GM19328 (cell line): ENCODE measurements at regions not wholly inside any gene's neighbourhood (a gene's known extent, or its start where the extent isn't known, plus 50 kb on each side); places are given as distances from the start of the nearest gene placed in this dataset.

Experiments
- ATAC-seq: cut with Tn5 transposase; IDR thresholded peaks from one replicate; pipeline ENCODE4 v1.9.1; 2021; ENCODE audit warnings: mild to moderate bottlenecking, moderate library complexity; ENCODE audit not compliant: unreplicated experiment

DNA sequence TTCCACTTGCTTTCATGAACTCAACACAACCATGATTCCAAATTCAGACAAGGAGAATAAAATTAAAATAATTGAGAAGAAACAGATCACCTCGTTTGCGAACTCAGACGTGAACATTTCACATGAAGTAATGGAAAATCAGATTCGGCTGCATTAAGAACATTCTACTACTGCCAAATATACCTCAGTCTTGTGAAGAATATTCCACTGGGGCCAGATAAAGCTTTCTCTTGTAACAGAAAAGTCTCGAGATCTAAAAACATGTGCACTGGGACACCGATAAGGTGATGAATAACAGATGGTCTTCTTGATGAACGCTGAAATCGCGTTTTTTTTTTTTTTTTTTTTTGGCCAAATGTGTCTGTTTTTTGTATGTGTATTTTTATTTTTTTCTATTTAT lies 761.1 kb downstream of the BRD1 start:
- no peak for ATAC-seq

DNA sequence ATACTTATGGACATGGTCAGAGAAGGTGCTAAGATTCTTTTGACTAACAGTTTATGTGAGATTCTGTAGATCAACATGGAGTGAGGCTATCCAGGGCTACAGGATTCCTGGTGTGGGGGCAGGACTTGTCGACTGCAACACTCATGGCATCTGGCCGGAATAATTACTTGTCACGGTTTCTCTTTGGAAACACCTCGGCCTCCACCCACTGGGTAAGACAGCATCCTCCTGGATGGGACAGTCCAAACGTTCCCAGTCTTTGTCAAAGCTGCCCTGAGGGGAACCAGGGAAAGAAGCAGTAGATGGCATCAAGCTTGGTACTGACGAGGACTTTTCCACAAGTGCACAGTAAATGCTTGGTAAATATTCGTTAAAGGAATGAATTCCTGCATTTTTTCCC lies 762.8 kb downstream of the BRD1 start:
- ATAC-seq = no peak

DNA sequence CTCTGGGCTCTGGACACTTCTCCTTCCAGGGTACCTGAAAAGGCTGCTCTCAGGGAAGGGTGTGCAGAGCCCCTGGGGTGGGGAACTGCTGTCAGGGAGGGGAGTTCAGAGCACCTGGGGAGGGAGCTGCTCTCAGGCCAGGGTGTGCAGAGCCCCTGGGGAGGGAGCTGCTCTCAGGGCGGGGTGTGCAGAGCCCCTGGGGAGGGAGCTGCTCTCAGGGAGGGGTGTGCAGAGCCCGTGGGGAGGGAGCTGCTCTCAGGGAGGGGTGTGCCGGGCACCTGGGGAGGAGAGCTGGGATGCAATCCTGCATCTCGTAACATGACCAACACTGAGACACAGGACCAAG lies 764.2 kb downstream of the BRD1 start:
- no peak for ATAC-seq

DNA sequence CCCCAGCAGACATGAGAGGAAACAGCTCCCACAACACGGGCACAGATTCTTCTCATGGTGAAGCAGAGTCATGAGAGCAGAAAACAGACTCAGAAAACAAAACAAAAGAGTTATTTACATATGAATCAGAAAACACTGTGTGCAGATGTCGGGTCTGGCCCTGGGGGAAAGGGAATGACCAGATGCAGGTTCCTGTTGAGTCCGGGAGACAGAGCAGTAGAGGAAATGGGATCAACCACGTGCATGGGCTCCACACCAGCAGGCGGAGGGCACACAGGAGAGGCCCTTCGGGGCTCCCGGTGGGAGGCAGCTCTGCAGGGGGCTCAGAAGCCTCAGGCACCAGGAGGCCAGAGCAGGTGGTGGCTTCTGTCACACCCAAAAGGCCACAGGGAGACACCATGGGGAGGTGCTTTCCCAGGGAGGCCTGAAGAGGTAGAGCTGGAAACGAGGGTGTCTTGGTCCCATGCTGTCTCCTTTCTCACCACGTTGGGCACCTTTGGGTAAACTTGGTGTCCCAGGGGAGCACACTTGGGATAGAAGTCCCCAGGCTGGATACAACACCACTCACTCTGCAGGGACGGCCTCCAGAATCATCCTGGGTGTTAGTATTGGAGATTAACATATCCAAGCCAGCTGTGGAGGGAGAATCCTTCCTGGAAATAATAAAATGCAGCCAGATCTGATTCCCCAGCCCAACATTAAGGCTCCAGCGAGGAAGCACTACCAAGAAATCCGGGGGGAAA lies 764.7 kb downstream of the BRD1 start:
- no peak for ATAC-seq

DNA sequence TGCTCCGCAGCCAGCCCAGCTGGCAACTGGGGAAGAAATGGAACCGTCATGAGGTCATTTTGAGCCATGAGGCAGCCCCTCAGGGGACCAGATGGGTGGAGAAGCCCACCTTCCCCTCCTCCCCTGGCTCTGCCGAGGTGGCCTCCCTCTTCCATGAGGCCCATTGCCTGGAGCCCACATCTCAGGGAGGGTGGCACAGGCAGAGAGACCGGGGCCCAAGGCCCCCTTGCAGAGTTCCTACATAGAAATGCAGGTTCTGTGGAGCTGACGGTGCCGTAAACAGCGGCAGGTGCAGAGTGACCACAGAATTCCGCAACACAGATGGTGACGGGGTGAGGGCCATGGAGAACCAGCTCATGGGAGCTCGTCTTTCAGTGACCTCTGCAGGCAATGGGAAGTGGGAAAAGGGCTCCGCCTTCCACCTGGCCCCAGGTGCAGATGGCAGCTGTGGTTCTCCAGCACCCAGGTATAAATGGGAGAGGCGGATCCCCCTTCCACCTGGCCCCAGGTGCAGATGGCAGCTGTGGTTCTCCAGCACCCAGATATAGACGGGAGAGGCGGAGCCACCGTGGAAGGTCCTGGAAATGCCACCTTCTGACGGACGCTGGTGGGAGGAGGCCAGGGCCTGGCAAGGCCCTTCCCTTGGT lies 765.4 kb downstream of the BRD1 start:
- no peak for ATAC-seq

DNA sequence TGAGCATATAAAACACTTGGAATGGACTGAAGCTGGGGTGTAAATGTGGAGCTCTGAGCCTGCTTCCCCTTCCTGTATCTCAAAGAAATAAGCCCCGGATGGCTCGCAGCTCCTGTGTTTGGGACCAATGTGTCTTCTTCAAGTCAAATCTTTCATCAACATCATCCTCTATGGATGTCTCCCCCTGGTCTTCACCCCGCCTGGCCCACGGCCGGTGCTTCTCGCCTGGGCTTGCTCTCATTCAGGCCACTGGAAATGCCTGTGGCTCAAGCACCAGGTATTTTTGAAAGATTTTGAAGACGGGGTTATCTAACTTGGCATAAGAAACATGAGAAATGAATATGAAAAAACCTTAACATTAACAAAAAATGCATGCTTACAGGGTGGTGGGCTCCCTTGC lies 769.8 kb downstream of the BRD1 start:
- ATAC-seq = no peak

DNA sequence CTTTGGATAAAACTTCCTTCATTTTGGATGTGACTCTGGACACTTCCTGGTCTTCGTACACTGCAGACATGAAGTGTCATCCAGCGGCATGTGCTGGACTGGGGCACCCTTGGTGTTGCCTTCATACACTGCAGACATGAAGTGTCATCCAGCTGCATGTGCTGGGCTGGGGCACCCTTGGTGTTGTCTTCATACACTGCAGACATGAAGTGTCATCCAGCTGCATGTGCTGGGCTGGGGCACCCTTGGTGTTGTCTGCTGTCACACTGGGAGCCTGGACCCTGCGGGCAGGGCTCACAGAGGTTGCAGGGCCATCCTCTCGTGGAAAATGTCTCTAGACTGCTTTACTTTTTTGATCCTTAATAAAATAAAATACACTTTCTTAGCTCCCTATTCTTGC lies 771.4 kb downstream of the BRD1 start:
- ATAC-seq = no peak

DNA sequence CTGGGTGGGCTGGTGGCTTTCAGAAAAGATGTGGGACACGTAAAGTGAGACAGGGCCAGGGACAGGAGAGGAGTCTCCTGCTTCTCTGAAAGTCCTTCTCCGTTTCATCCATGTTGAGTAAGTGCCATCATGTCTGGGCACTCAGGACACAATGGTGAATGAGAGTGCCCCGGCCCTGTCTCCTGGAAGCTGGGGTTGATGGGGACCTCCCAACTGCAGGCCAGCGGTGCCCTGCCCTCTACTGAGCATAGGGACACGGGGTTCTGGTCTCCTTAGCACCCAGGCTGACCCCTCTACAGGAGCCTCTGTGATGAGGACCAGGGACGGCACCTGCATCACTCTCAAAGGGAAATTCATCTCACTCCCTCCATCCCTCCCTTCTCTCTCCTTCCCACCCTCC lies 772.3 kb downstream of the BRD1 start:
- ATAC-seq = no peak

DNA sequence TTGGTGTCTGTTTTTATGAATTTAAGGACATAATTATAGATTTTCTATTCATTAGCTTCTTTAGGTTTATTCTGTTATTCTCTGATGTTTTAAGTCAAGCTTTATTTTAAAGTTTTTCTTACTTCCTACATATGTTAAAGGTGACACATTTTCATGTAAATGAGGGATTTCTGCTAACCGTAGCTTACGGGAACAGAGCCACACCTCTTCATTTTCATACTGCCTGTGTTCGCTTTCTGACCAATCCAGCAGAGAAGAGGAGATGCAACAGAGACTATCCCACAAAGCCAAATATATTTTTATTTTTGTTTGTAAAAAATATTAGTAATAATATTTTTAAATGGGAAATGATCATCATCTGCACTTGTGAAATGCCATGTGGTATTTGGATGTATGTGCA lies 774.1 kb downstream of the BRD1 start:
- ATAC-seq = no peak

DNA sequence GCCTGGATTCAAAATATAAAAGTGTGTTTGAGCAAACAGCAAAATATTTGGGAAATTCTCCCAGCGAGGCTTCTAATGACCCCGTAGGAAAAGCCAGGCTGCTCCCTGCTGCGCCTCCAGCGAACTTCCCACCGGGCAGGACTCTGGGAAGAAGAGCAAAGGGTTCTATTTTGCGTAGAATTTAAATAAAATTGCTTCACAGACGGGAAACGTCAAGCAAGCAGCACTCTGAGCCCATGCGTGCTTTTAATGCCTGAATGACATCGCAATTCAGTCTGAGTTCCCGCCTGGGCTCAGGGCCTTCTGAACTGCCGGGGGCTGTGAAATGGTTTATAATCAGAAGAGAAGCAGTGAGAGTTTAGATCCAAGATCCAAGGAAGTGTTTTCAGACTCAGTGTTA lies 775.1 kb downstream of the BRD1 start:
- no peak for ATAC-seq

DNA sequence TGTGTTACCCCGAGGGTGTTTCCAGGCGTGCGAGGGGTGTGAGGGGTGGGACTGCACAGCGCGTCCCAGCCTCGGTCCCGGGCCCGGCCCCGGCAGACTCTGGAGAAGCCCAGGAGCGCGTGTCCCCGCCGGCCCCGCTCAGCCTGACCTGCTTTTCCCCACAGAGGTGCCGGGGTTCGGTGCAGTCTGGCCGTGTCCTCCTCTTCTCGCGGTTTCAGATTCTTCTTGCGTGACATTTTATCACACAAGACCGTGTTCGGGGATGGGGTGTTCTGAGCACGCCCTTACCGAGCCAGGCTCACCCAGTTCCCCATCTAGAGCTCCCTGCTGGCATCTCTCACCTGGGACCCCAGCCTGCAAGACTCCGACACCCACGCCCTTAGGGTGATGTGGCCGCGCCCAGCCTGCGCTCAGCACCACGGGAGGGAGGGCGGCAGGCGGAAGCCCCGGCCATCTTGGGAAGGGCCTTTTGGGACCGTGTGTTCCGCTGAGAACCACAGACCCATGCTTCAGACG lies 775.6 kb downstream of the BRD1 start:
- no peak for ATAC-seq

DNA sequence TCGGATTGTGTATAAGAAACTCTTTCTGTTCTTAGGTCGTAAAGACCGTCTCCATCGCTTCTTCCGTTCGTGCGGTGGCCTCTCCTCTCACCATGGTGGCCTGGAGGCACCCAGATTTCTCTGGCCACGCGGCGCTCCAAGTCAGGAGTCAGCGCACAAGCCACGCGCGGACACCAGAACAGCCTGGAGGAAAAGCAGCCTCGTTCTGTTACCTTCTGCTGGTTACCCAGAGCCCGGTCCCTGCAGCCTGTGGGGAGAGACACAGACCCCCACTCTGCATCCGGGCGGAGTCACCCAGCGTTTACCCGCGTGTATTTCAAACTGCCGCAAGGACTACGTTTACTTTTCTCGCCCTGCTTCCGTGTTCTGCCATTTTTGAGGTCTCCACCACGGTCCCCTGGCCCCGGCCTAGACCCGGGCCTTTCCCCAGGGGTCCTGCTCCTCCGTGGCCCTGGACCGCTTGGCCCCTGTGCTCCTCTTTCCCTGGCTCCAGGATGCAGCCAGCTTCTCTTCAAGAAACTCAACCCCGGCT lies 776.1 kb downstream of the BRD1 start:
- no peak for ATAC-seq

DNA sequence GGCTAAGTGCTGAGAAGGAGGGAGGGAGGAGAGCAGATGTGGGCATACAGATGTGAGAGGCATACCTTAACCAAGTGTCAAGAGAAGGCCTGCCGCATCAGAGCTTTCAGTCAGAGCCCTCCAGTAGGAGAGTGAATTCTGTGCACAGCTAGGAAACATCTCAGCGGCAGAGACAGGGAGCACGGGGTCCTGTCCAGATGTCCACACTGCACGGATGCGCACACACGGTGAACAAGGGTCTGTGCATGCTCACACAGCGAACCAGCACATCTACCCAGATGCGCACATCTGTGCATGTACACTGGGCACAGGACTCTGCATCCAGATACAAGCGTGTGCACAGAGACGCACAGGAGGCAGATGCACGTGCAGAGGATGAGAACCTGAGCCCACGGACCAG lies 778.0 kb downstream of the BRD1 start:
- ATAC-seq = no peak

DNA sequence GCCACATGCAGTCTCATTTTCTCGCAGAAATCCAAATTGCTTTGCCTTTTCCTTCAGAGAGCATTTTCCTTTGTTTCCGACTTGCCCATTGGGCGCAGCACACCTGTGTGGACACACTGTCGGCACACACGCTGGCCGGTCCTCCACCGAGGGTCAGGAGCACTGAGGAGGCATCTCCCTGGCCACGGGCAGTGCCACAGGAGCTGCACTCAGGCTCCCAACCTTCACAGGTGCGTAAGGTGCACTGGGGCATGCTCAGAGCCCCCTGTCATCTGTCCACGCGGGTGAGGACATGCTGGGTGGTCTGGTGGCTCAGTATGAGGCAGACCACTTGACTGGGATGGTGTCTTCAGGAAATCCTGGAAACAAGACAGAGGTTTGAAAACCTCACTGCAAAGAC lies 779.1 kb downstream of the BRD1 start:
- no peak for ATAC-seq

DNA sequence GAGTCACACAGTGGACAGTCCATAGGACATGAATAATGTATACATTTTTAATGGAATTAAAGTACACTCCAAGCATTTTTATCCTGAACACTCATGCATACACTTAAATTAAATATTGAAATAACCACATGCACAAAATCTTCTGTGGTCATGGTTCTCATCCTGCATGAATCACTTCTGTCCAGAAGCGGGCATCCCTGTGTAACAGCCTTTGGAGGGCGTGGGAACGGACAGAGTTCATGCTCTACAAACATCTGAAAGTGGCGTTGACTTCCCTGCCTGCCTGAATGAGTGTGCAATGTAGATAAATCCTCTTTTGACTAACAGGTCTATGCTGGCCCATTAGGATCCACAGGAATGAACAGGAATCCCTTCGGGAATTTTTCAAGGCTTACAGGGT lies 780.2 kb downstream of the BRD1 start:
- no peak for ATAC-seq

DNA sequence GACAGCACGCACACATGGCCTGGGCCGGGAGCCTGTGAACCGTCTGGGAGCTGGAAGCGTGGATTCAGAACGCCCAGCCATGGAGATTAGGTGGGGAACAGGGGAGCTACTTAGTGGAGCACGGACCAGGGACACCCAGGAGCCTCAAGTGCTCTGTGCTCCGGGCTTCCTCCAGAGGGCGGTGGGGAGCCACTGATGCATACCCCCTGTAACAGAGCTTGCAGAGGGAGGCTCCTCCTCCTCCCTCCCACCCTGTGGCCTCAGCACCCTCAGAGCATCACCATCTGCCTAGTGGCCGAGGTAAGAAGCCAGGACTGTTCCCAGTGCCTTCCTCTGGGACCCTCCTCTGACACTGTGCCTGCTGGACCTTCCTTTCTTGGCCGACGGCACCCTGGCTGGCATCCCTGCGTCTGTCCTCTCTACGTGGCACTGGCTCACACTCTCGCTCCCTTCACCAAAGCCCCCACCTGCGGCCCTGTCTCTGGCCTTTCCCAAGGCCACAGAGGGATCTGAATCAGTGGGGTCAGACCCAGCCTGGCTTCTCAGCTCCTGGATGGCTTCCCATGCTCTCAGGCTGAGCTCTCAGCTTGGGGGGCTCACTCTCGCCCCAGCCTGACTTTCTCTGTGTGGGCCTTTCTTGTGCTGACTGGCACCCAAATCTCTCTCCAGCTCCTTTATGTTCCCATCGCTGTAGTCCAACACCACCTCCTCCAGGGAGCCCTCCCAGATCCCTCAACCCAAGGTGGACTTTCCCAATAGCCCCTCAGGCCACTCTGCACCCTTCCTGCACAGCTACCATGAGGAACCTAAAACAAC lies 780.9 kb downstream of the BRD1 start:
- no peak for ATAC-seq

DNA sequence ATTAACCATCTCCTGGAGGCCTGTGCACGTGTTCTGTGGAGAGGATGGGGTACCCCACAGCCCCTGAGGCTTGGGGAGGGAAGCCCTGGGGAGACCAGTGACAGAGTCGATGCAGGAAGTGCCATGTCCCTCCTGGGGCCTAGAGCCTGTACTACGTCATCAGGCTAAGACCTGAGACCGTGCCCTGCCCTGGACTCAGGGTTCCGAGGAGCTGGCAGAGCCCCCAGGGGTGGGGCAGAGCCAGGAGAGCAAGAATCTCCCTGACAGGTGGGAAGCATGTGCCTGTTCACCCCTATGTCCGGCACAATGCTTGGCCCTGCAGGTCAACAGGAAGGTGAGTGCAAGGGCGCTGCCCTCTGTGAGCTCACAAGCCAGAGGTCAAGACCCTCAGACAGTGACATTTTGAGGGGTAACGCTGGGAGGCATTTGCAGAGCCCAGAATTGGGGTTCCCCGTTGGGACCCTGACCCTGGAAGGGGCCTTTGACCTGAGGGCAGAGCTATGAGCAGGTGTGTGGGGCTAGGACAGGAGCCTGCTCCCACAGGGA lies 781.6 kb downstream of the BRD1 start:
- ATAC-seq = no peak

DNA sequence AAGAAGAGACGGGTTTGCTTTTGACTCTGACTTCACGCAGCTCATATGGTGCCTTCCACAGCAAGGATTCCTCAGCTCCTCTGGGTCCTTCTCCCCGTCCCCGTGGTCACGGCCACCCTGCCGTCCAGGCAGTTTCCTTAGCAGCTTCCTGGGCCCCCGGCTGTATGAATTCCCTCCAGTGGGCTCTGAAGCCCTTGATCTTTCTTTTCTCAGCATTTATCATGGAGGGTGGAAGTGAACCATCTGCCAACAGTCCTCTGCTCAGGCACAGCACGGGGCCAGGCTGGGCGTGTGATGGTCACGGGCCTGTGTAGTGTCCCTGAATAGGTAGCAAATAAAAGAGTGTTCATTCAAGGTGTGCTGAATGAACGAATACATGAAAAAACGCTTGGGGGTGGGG lies 782.4 kb downstream of the BRD1 start:
- ATAC-seq = no peak

DNA sequence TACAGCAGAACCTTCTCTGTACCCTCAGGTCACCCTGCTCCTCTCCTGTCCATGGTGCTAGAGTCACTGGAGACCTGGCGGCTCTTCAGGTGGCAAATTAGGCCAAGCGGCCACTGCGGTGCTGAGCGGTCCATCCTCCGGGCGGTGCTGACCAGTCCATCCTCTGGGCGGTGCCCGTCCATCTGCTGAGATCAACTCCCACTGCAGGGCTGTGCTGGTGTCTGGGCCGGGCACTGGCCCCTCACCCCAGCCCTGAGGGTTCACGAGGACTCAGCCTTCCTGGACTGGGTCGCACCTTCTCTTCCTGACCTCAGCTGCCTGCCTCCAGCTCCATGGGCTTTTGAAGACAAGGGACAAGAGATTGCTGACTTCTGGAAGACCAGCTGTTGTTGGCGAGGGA lies 782.9 kb downstream of the BRD1 start:
- no peak for ATAC-seq

DNA sequence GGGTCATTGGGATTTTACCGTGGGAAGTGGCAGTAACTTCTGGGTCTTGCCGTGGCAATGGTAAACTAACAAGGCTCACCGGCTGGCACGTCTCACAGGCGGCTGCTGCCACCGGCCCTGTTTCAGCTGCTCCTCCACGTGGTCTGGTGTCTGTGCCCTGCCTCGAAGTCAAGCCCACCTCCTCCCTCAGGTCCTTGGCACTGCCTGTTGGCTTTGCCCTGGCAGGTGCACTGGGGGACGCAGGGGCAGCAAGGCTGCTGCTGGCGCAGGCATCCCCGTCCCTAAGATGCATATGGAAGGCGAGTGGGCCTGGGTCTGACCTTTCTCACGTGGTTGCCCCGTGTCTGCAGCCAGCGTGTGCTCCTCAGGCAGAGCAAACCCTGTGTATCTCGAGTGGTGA lies 783.6 kb downstream of the BRD1 start:
- ATAC-seq = no peak
